ENCODE measurements at regions not wholly inside any gene's neighbourhood (a gene's known extent, or its start where the extent isn't known, plus 50 kb on each side); places are given as distances from the start of the nearest gene placed in this dataset.

- TF ChIP-seq POLR2AphosphoS5 (IDR thresholded peaks at IDR 0.05; ENCODE audit: low read depth) (no peak), ETS1 (IDR thresholded peaks at IDR 0.05) (no peak), EZH2phosphoT487 (IDR thresholded peaks at IDR 0.05; ENCODE audit: unreplicated experiment) (no peak), REST (IDR thresholded peaks at IDR 0.05; ENCODE audit: unreplicated experiment) (no peak), EZH2 (IDR thresholded peaks at IDR 0.05; ENCODE audit: low read depth, unreplicated experiment) (no peak), ZNF114 (CRISPR knock-in tag; IDR thresholded peaks at IDR 0.05) (no peak), JUNB (IDR thresholded peaks at IDR 0.05; ENCODE audit: unreplicated experiment) (no peak), ZNF331 (CRISPR knock-in tag; IDR thresholded peaks at IDR 0.05; ENCODE audit: low read depth) (no peak), CREB1 (CRISPR knock-in tag; IDR thresholded peaks at IDR 0.05; ENCODE audit: low read depth) (no peak), STAT1 (IDR thresholded peaks at IDR 0.05; ENCODE audit: unreplicated experiment) (no peak), NANOG (IDR thresholded peaks at IDR 0.05; ENCODE audit: borderline replicate concordance) (no peak)
- TF ChIP-seq, protein P1, sequence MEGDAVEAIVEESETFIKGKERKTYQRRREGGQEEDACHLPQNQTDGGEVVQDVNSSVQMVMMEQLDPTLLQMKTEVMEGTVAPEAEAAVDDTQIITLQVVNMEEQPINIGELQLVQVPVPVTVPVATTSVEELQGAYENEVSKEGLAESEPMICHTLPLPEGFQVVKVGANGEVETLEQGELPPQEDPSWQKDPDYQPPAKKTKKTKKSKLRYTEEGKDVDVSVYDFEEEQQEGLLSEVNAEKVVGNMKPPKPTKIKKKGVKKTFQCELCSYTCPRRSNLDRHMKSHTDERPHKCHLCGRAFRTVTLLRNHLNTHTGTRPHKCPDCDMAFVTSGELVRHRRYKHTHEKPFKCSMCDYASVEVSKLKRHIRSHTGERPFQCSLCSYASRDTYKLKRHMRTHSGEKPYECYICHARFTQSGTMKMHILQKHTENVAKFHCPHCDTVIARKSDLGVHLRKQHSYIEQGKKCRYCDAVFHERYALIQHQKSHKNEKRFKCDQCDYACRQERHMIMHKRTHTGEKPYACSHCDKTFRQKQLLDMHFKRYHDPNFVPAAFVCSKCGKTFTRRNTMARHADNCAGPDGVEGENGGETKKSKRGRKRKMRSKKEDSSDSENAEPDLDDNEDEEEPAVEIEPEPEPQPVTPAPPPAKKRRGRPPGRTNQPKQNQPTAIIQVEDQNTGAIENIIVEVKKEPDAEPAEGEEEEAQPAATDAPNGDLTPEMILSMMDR (conservative IDR thresholded peaks at IDR 0.05; ENCODE audit: low read depth in 2 of 2), result no peak
- TF ChIP-seq, protein P2, sequence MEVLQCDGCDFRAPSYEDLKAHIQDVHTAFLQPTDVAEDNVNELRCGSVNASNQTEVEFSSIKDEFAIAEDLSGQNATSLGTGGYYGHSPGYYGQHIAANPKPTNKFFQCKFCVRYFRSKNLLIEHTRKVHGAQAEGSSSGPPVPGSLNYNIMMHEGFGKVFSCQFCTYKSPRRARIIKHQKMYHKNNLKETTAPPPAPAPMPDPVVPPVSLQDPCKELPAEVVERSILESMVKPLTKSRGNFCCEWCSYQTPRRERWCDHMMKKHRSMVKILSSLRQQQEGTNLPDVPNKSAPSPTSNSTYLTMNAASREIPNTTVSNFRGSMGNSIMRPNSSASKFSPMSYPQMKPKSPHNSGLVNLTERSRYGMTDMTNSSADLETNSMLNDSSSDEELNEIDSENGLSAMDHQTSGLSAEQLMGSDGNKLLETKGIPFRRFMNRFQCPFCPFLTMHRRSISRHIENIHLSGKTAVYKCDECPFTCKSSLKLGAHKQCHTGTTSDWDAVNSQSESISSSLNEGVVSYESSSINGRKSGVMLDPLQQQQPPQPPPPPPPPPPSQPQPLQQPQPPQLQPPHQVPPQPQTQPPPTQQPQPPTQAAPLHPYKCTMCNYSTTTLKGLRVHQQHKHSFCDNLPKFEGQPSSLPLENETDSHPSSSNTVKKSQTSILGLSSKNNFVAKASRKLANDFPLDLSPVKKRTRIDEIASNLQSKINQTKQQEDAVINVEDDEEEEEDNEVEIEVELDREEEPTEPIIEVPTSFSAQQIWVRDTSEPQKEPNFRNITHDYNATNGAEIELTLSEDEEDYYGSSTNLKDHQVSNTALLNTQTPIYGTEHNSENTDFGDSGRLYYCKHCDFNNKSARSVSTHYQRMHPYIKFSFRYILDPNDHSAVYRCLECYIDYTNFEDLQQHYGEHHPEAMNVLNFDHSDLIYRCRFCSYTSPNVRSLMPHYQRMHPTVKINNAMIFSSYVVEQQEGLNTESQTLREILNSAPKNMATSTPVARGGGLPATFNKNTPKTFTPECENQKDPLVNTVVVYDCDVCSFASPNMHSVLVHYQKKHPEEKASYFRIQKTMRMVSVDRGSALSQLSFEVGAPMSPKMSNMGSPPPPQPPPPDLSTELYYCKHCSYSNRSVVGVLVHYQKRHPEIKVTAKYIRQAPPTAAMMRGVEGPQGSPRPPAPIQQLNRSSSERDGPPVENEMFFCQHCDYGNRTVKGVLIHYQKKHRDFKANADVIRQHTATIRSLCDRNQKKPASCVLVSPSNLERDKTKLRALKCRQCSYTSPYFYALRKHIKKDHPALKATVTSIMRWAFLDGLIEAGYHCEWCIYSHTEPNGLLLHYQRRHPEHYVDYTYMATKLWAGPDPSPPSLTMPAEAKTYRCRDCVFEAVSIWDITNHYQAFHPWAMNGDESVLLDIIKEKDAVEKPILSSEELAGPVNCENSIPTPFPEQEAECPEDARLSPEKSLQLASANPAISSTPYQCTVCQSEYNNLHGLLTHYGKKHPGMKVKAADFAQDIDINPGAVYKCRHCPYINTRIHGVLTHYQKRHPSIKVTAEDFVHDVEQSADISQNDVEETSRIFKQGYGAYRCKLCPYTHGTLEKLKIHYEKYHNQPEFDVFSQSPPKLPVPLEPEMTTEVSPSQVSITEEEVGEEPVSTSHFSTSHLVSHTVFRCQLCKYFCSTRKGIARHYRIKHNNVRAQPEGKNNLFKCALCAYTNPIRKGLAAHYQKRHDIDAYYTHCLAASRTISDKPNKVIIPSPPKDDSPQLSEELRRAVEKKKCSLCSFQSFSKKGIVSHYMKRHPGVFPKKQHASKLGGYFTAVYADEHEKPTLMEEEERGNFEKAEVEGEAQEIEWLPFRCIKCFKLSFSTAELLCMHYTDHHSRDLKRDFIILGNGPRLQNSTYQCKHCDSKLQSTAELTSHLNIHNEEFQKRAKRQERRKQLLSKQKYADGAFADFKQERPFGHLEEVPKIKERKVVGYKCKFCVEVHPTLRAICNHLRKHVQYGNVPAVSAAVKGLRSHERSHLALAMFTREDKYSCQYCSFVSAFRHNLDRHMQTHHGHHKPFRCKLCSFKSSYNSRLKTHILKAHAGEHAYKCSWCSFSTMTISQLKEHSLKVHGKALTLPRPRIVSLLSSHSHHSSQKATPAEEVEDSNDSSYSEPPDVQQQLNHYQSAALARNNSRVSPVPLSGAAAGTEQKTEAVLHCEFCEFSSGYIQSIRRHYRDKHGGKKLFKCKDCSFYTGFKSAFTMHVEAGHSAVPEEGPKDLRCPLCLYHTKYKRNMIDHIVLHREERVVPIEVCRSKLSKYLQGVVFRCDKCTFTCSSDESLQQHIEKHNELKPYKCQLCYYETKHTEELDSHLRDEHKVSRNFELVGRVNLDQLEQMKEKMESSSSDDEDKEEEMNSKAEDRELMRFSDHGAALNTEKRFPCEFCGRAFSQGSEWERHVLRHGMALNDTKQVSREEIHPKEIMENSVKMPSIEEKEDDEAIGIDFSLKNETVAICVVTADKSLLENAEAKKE (CRISPR knock-in tag; IDR thresholded peaks at IDR 0.05), result no peak
- no peak for ATAC-seq
- Histone ChIP-seq H3K4me2 (no peak overlapping the region), H3K4me3 (no peak overlapping the region), H2AFZ (no peak overlapping the region), H3K79me2 (replicated peaks; ENCODE audit: insufficient read depth) (no peaks in the 10 kb centered on the region), H3K27ac (ENCODE audit: low read depth) (no peak overlapping the region), H3K9me2 (ENCODE audit: insufficient read depth) (no peaks in the 10 kb centered on the region), H4K20me1 (replicated peaks; ENCODE audit: insufficient read depth) (no peaks in the 10 kb centered on the region), H3F3A (replicated peaks; ENCODE audit: low read depth) (no peaks in the 10 kb centered on the region), H3K36me3 (ENCODE audit: insufficient read depth) (no peaks in the 10 kb centered on the region), H3K27me3 (ENCODE audit: insufficient read depth) (no peaks in the 10 kb centered on the region), H3K4me1 (ENCODE audit: insufficient read depth) (0 out of 2 replicates have a peak, but pooled peaks cover under 1% of the 10 kb centered on the region)
- H3K4me1 Mint-ChIP-seq, result no peaks in the 10 kb centered on the region
- no peak overlapping the region for H3K4me3 Mint-ChIP-seq
- DNase-seq (ENCODE audit: low spot score), result no peak
- H3K9me3 Mint-ChIP-seq, result peaks cover 70% of the 10 kb centered on the region
- H3K27ac Mint-ChIP-seq, result no peak overlapping the region
- peaks cover 3% of the 10 kb centered on the region; the same call in 1 of the 3 replicates for H3K36me3 Mint-ChIP-seq (ENCODE audit: low read depth)
- H3K27me3 Mint-ChIP-seq (ENCODE audit: insufficient read depth, low read depth, poor library complexity), result no peaks in the 10 kb centered on the region
Observed at GRCh38 chr14:82403987-82404386, 870.3 kb upstream of the SEL1L start.

Measured in GM23338 (cell line).